GM21360 (cell line): ENCODE measurements at regions not wholly inside any gene's neighbourhood (a gene's known extent, or its start where the extent isn't known, plus 50 kb on each side); places are given as distances from the start of the nearest gene placed in this dataset.
"Not testable (repeated sequence)": the region's sequence is repeated elsewhere in the genome, so short reads cannot be mapped to it uniquely, and the experiment has no call there.

ENCODE experiments used
- ATAC-seq: cut with Tn5 transposase; IDR thresholded peaks from one replicate; pipeline ENCODE4 v1.9.1; 2021; ENCODE audit warnings: mild to moderate bottlenecking, moderate library complexity; ENCODE audit not compliant: unreplicated experiment

DNA sequence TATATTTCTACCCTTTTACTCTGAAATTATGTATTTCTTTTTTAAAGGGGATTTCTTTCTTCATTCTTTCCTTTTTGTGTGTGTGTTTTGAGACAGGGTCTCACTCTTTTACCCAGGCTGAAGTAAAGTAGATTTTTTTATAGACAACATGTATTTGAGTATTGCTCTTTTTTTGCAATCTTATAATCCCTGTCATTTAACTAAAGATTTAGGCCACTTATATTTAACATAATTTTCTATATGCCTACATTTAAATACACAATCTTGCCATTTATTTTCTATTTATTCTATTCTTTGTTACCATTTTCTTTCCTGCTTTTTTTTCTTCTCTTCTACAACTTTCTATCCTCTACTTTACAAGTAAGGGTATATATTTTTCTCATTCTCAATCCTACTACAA, 416.0 kb upstream of the IRX2 start:
- ATAC-seq = no peak

DNA sequence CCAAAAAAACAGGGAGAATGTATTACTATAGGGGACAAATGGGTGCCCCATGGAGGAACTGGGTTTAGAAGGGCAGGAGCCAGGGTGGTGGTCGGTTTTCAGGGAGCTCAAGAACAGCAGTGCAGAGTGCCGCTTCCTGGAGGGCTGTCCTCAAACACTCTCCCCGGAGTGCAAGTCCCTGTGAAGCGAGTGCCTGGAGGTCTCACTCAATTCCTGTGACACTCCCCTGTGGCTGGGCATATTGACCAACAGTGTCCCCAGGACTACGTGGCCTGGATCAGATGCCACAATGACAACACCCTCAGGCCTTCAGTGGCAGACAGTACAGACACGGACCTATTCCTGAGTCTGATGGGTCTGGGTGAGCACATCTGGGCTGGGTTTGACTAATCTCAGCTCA, 412.1 kb upstream of the IRX2 start:
- ATAC-seq = no peak

DNA sequence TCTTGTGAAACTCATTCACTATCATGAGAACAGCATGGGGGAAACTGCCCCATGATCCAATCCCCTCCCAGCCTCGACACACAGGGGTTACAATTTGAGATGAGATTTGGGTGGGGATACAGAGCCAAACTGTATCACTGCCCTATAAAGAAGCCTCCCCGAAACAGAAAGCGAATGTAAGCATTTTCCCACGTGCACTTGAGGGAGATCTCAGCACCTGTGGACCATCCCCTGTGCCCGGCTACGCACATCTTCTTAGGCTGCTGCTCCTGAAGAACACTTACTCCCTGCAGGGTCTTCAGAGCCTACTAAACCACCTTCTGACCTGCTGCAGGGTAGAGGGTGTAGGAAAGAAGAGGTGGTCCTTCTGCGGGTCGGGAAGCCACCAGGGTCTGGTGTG, 410.2 kb upstream of the IRX2 start:
- no peak for ATAC-seq

DNA sequence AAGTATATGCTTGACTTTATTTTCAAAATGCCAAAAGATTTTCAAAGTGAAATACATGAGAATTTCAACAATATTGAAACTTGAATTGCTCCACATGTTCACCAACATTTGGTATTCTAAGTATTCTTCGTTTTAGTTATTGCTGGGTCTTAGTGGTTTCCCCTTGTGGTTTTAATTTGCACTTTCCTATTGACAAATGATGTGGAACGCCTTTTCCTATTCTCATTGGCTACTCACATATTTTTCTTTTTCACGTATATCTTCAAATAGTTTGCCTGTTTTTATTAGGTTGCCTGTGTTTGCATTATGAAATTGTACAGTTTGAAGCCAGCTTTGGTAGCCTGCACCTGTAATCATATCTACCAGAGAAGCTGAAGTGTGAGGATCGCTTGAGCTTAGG, 405.7 kb upstream of the IRX2 start:
- ATAC-seq = no peak

DNA sequence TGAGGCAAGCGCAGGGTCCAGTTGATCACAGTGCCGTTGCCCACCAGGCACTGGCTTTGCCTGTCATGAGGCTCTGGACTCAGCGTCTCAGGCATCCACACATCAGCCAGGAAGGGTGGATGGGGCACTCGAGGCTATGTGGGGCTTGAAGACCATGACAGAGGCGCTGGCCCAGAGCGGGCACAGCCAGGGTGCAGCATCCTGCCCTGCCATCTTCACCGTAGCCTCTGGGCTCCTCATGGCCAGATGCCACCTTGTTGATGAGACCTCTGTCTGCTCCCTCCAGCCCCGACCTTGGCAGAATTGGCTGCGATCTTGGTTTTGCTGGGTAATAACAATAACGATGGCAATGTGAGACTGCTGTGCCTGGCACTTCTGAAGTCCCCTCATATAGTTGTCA, 404.2 kb upstream of the IRX2 start:
- ATAC-seq = no peak

DNA sequence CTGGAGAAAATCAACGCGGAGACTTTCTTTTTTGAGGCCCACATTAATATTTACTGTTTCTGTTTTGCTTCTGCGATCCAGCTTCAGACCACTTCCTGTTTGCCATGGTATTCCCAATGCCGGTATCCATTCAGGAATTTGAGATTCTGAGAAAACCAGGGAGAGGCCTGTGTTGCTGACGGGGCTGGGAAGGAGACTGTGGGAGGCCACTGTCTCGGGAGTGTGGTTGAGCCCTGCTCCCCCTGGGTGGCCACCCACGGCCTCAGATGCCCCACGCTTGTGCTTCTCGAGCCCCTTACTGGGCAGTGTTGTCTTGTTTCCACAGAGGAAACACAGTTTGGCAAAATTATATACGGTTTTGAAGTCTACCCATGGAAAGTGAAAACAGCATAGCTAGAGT, 403.6 kb upstream of the IRX2 start:
- no peak for ATAC-seq

DNA sequence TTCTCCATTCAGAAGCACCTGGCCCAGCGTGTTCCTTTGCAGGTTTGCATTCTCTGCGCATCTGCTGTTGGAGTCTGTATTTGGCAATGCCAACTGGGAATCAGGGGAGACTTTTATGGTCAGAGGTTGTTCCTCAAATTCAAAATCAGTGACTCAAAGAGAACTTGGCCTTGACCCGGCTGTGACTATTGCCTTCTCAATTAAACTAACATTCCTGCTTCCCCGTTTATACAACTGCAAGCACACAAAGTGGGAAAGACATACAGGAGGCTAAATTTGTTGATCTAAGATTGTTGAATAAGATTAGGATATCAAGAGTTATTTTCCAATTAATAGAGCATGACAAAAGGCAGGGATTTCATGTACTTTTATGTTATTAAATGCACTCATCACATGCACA, 402.4 kb upstream of the IRX2 start:
- ATAC-seq = no peak

DNA sequence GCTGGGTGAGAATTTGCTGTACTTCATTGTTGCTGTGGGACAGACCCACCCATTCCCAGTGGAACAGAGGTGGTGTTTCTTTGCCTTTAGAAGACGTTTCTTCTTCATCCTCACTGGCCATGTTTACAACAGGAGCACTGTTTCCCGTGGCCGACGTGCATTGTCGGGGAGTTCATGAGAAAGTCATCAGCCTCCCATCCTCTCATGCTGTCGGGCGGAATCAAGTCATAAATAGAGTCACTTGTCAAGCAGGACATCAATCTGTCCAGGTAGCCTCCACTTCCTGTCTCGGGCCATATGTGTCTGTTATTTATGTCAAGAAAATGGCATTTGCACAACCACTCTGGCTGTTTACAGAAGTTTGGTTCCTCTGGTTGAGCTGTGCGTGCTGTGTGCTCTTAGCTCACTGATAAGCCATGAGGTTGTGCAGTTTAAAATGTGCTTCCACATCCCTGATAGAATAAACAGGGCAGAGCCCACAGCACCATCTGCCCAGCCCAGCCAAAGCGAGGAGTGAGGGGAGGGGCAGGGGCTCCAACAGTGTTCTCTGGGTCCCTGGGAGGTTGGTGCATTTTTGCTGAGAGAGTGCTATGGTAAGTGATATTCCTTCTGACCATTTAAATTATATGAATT, 401.9 kb upstream of the IRX2 start:
- no peak for ATAC-seq

DNA sequence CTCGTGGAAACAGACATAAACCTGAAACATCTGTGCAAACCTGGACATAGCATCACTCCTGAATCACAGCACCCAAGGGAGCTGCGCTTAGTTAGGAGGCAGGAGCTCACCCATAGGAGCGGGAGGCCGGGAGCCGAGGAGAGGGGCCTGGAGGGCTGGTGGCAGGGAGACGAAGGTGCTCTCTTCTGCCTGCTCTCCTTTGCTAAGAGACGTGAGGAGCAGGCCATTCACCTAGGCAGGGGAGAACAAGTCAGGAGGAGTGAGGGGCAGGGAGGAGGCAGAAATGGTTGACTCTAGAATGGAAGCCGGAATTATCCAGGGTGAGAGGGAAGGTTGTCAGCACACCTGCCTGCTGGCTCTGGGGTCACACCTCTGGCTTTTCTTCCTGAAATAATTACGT, 398.4 kb upstream of the IRX2 start:
- no peak for ATAC-seq

DNA sequence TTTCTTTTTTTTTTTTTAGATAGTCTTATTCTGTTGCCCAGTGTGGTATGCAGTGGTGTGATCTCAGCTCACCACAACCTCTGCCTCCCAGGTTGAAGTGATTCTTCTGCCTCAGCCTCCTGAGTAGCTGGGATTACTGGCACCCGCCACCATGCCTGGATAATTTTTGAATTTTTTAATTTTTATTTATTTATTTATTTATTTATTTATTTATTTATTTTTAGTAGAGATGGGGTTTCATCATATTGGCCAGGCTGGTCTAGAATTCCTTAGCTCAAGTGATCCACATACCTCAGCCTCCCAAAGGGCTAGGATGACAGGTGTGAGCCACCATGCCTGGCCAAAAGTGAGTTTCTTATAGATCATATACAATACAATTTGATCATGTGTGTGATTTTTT, 395.9 kb upstream of the IRX2 start:
- ATAC-seq = not testable (repeated sequence)

DNA sequence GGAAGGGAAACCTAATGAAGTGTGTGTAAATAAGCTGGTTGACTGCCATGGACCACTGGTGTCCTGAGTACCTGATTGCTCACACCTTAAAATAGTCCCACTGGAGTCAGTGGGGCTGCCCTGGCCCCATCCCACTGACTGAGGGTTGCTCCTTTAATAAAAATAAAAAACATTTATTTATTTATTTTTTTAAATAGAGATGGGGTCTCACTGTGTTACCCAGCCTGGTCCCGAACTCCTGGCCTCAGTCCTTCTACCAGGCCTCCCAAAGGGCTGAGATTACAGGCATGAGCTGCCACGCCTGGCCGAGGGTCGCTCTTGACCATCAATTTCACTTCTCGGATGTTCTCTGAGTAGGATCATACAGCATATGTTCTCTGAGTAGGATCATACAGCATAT, 394.2 kb upstream of the IRX2 start:
- no peak for ATAC-seq

DNA sequence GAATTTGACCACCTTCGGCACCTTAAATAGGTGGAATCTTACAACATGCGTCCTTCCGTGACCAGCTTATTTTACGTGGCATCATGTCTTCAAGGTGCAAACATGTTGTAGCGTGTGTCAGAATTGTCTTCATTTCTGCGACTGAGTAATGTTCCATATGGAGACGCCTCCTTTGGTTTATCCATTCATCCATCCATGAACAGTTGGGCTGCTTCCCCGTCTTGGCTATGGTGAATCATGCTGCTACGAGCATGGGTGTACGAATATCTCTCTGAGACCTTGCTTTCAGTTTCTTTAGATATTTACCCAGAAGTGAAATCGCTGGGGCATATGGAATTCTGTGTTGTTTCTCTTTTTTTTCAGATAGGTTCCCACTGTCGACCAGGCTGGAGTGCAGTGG, 391.9 kb upstream of the IRX2 start:
- no peak for ATAC-seq

DNA sequence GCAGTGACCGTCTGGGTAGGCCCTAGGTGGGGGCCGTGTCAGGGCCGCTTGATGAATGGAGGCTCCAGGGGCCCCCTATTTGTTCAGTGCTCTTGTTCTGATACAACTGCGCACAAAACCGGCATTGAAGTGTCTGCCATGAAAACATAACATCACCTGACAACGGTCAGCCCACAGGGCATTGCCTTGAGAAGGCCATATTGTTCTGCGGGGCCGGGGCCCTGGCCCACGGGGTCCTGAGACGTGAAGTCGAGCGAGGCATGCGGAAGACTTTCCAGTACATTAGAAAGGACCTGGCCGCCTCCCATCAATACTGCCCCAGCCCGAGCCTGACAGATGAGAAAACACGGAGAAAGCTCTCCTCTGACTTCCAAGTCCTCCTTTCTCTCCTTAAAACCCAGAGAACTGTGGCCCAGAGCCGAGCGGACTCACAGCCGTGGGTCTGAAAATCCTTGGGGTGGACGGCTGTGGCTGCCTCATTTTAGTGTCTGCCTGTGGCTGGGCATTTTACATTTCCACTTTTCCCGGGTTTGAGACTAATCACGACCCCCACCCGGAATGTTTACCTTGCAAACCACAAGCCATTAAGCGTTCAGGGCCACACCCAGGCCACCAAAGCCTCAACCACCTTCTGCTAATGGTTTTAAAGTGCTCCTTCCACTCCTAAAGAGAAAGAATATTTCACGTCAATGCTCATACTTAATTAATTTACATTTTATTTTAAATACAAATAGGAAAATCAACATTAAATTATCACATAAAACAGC, 391.0 kb upstream of the IRX2 start:
- ATAC-seq = no peak

DNA sequence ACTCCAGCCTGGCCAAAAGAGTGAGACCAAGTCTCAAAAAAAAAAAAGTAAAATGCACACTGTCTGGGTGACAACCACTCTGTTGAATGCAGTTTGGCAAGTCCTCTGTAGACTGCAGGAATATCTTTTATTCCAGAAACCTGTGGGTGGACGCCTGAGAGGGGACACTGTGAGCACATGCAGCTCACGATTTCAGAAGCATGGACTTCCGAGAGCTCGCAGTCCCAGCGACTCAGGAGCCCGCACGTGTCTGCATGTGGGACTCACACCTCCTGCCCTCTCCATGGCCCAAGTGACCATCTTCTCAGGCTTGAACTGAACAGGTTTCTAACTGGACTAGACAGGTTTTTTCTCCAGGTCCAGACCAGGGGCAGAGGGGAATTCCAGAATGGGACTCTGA, 388.6 kb upstream of the IRX2 start:
- no peak for ATAC-seq

DNA sequence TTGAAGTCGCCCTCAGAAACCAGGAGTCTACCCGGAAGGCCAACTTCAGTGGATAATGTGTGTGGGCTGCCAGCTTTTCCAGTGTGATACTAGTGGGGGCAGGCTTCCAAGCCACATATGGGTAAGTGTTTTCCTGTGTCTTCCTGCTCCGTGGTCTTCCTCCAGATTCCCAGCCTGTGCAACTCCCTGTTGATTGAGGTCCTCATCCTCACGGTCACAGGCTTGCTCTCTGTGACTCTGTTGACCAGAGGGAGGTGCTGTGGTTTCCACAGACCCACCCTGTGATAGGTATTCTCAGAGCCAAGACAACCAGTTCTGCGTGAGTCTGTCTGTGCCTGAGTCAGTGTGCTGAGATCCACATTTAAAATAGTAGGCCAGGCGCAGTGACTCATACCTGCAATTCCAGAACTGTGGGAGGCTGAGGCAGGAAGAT, 388.0 kb upstream of the IRX2 start:
- no peak for ATAC-seq

DNA sequence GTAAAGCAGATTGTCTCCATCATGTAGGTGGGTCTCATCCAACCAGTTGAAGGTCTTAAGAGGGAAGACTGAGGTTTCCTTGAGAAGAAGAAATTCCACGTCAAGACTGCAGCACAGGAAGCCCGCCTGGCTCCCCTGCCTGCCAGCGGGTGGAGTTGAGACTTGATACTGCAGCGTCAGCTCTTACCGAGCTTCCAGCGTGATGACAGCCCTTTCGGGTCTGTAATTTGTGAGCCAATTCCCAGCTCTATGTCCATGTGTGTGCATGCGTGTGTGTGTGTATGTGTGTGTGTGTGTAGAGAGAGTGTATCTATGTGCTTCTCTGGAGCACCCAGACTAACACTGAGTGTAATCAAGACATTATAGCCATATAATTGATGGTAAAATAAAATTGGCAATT, 379.7 kb upstream of the IRX2 start:
- ATAC-seq = no peak

DNA sequence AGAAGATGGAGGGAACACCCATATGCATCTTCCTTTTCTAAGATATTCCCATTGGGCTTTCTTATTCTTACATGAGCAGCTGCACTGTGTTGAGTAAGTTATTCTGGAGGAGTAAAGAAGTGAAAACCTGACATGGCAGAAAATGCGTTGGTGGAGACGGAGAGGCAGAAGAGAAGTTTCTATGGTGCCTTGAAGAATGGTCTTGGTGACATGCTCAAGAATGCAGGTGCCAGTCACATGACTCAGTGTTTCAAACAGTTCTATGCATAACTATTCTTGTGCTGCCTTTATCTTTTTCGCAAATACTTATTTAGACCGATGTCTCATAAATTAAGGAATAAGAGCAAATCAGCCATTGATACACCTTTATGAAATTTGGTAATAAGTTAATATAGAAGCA, 377.8 kb upstream of the IRX2 start:
- no peak for ATAC-seq

DNA sequence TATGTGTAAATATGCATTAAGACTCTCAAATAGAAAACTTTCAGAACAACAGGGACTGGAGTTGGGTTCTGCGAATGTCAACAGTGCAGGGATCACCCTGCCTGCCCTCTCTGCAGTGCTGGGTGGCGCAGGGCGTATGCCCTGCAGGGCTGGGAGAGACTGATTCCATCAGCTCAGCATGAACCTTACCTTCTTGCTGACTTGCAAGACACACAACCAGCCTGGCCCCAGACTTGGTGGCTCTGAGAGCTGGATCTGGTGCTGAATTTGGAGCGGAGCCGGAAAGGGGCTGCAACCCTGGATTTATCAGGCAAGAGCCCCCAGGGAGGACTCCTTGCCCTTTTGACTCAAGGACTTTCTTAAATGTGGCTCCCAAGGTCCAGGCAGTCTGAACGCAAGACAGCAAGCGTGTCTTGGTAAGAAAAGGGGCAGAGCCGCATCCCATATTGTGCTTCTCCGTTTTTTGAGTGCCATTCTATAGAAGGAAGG, 376.0 kb upstream of the IRX2 start:
- ATAC-seq = no peak

DNA sequence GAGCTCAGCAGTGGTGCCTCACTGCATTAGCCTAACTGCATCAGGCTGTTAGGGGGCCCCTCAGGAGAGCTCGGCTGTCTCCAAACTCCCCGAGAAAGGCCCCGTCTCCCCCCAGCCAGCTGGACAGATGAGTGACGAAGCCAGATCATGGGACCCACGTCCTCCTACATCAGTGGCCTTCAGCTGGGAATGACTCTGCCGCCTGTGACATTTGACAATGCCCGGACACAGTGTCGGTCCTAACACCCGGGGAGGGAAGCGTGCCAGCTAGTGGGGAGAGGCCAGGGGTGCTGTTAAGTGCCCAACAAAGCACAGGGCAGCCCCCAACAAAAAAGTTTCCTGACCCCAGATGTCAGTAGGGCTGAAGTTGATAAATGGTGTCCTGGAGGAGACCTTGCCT, 375.2 kb upstream of the IRX2 start:
- ATAC-seq = no peak

DNA sequence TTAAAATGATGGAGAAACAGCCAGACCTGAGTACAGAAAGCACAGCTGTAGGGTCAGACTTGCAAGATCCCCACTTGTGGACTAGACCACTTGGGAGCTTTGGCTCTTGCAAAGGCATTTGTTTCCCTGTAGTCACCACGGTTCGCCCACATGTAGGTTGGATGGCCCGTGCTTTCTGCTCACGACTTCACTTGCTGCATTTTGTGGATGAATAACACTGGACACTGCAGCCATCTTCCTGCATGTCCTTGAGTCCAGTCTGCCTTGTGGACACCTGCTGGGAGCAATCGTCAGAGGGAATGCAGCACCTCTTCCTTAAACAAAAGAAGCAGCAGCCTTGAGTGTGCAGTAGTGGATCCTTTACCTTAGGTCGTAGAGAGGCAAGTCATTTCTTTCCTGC, 372.9 kb upstream of the IRX2 start:
- ATAC-seq = no peak

DNA sequence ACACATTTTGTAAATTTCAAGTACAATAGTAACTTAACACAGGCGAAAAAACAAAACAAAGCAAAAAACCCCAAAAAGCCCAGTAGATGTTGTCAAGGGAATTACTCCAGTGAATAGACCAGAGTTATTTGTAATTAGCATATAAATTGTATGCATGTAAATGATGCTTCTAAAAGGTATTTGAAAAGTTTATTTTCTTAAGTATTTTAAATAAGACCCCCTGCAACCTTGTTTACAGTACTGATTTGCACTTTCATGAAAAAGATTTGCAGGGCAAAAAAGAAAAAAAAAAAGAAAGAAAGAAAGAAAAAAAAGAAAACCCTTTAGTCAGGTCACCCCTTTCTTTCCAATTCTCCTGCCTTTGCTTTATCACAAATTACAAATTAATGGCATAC, 372.3 kb upstream of the IRX2 start:
- ATAC-seq = no peak

DNA sequence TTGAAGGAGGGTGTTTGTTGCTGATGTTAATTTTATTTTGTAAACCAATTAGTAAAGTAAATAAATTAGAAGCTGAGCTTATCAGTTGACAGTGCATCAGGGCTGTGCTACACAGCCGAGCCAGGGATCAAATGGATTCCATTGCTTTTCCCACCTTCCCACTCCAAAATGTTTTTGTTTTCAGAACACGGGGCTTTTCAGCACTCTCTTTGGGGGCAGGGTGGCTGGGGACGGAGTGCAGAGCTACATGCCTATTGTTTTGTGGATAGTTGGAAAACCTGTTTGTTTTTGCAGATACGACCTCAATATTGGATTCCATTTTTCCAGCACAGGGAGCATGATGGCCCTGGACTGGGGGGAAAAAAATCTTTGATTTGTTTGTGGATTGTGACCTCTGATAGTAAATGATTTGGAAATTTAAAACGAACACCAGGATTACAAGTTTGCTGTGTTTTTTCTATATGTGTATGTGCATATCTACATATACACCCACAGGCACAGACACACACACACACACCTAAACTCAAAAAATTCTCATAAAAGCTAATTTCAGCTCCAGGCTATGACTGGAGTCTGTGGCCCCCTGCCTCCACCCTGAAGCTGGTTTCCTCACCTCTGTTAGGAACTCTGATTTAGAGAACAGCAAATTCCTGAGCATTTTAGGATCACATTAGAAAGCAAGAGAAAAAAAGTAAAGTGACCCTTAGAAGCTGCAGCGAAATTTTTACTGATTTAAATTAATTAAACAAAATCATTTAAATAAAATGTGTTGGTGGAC, 371.7 kb upstream of the IRX2 start:
- no peak for ATAC-seq
